ENCODE measurements at regions not wholly inside any gene's neighbourhood (a gene's known extent, or its start where the extent isn't known, plus 50 kb on each side); places are given as distances from the start of the nearest gene placed in this dataset.

DNA sequence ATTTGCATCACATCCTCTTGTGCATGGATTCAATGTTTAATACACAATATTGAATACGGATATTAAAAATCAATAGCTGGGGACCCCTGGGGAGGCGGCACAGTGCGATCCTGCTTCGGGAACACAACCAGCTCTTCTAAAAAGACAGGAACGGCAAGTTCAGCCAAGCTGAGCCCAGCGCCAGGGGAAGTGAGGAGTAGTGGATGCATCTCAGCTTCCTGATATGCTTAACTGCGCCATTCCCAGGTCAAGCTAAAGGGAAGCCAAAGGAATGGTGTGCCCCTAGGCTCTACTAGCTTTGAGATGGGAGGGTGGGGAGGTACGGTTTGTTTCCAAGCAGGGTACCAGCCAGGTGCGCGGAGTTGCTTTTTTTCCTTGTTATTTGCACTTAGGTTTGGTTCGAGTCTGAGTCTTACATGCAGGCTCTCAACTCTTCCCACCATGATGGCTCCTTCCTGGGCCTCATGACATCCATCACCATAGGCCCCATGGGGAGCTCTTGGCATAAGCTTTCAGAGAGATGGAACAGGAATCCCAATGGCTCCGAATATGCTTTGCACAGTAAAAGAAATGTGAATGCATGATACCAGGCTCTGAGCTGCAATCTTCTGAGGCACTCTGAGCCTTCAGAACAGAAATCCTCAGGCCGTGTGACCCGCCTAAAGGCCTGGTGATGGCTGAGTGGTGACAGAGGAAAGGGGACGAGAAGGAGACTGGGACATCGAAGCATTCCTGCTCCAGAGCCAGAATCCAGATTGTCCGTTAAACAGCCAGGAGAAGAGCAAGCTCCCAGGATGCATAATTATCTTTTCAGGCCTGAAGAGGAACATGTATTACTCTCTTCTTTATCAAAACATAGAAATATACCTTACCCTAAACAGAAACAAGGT, 51.8 kb upstream of the BCOR start:
- DNase-seq: no peak
- H3K27ac Mint-ChIP-seq: no peak overlapping the region
- no peaks in the 10 kb centered on the region for H3K36me3 Mint-ChIP-seq (ENCODE audit: low read depth)
- no peak for TF ChIP-seq CTCF (IDR thresholded peaks at IDR 0.05)
- H3K4me1 Mint-ChIP-seq: peaks cover 54% of the 10 kb centered on the region
- peak overlapping the region; percentile 62 for H3K4me3 Mint-ChIP-seq
- H3K9me3 Mint-ChIP-seq: peaks cover 10% of the 10 kb centered on the region
- peaks cover 10% of the 10 kb centered on the region for H3K27me3 Mint-ChIP-seq (ENCODE audit: low read depth, poor library complexity)

DNA sequence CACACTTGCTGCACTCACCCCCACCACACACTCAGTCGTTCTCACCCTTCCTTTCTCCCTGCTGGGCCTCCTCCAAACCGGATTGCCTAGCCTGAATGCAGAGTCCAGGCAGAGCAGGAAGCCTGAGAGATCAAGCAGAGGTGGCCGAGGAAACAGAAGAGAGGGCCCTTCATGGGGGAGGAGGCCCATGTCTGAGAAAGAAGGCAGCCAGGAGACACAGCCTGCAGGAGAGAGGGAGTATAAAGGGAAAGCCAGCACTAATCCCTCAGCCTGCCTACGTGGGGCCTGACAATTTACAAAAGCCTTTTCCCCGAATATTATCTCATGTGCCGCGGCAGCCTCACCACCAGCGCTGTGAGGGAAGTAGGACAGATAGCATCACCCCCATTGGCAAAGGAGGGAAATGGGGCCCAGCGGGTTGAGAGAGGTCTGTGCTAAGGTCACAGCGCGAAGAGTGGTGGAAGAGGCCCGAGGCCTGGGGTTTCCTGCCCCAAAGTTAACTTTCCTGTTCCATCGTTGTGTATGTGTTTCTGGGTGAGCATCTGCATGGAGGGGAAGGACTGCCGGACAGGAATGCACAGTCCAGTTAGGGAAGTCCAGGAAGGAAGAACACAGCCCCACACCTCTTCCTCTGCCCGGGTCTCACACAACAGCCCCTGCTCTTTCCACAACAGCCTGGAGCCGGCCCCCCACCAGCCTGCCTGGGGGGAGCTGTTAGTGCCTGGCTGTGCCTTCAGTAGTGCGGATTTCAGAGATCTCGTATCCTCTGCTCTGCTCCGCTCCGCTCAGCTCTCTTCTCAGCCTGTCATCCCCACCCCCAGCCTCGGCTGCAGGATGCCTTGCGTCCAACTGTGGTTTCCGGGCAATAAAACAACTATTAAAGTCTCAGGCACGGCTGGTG, 50.9 kb upstream of the BCOR start:
- Mint-ChIP-seq H3K27ac (no peak overlapping the region), H3K4me3 (peak overlapping the region; percentile 62), H3K9me3 (peaks cover 11% of the 10 kb centered on the region), H3K36me3 (ENCODE audit: low read depth) (no peaks in the 10 kb centered on the region), H3K4me1 (peaks cover 61% of the 10 kb centered on the region), H3K27me3 (ENCODE audit: low read depth, poor library complexity) (peaks cover 14% of the 10 kb centered on the region)
- DNase-seq: peak; percentile 40
- no peak for TF ChIP-seq CTCF (IDR thresholded peaks at IDR 0.05)

- H3K9me3 Mint-ChIP-seq: peaks cover 15% of the 10 kb centered on the region
- H3K4me3 Mint-ChIP-seq: peak overlapping the region; percentile 62
- H3K27ac Mint-ChIP-seq: no peak overlapping the region
- peaks cover 19% of the 10 kb centered on the region for H3K27me3 Mint-ChIP-seq (ENCODE audit: low read depth, poor library complexity)
- DNase-seq: no peak
- TF ChIP-seq CTCF (IDR thresholded peaks at IDR 0.05): no peak
- H3K36me3 Mint-ChIP-seq (ENCODE audit: low read depth): no peaks in the 10 kb centered on the region
- peaks cover 65% of the 10 kb centered on the region for H3K4me1 Mint-ChIP-seq
Measured at GRCh38 chrX:40147971-40148370, 50.2 kb upstream of the BCOR start.

Measured in nephron progenitor cell (in vitro differentiated cells).